ENCODE measurements at regions not wholly inside any gene's neighbourhood (a gene's known extent, or its start where the extent isn't known, plus 50 kb on each side); places are given as distances from the start of the nearest gene placed in this dataset.

GRCh38 chr10:21249435-21249834 lies 276.0 kb downstream of the SKIDA1 start:
- DNase-seq: no peak

GRCh38 chr10:21247592-21247991 lies 277.9 kb downstream of the SKIDA1 start:
- no peak for DNase-seq

- DNase-seq: no peak
These were observed 279.3 kb downstream of the SKIDA1 start for GRCh38 chr10:21246178-21246577.

GRCh38 chr10:21243748-21244257 lies 281.7 kb downstream of the SKIDA1 start:
- no peak for DNase-seq

GRCh38 chr10:21242915-21243314 lies 282.6 kb downstream of the SKIDA1 start:
- no peak for DNase-seq

- no peak for DNase-seq
These were observed 286.8 kb downstream of the SKIDA1 start for GRCh38 chr10:21238717-21239116.

GRCh38 chr10:21238044-21238443 lies 287.4 kb downstream of the SKIDA1 start:
- DNase-seq: no peak

- no peak for DNase-seq
These were observed 290.7 kb downstream of the SKIDA1 start for GRCh38 chr10:21234761-21235160.

GRCh38 chr10:21230219-21230618 lies 295.3 kb downstream of the SKIDA1 start:
- DNase-seq: no peak

GRCh38 chr10:21217748-21218367 lies 307.6 kb downstream of the SKIDA1 start:
- no peak for DNase-seq

GRCh38 chr10:21217107-21217506 lies 308.4 kb downstream of the SKIDA1 start:
- no peak for DNase-seq

GRCh38 chr10:21214329-21214728 lies 311.2 kb downstream of the SKIDA1 start:
- DNase-seq: no peak

GRCh38 chr10:21213381-21213780 lies 312.1 kb downstream of the SKIDA1 start:
- no peak for DNase-seq

- no peak for DNase-seq
These were observed 312.6 kb downstream of the SKIDA1 start for GRCh38 chr10:21212912-21213311.

GRCh38 chr10:21212348-21212747 lies 313.1 kb downstream of the SKIDA1 start:
- DNase-seq: no peak

GRCh38 chr10:21209495-21209894 lies 312.4 kb upstream of the NEBL start:
- no peak for DNase-seq

- DNase-seq: no peak
These were observed 311.7 kb upstream of the NEBL start for GRCh38 chr10:21208666-21209316.

- no peak for DNase-seq
These were observed 310.9 kb upstream of the NEBL start for GRCh38 chr10:21207852-21208646.

GRCh38 chr10:21205328-21205727 lies 308.2 kb upstream of the NEBL start:
- DNase-seq: no peak

GRCh38 chr10:21203473-21204107 lies 306.5 kb upstream of the NEBL start:
- DNase-seq: no peak

- no peak for DNase-seq
These were observed 305.8 kb upstream of the NEBL start for GRCh38 chr10:21202776-21203462.

- DNase-seq: no peak
These were observed 302.4 kb upstream of the NEBL start for GRCh38 chr10:21199501-21199900.

- DNase-seq: no peak
These were observed 300.7 kb upstream of the NEBL start for GRCh38 chr10:21197838-21198237.

Data from CD4-positive, alpha-beta T cell treated with Interleukin-4 for 1 hour (primary cell).